ENCODE measurements at regions not wholly inside any gene's neighbourhood (a gene's known extent, or its start where the extent isn't known, plus 50 kb on each side); places are given as distances from the start of the nearest gene placed in this dataset.

- peak; percentile 21 for DNase-seq
Measured at GRCh38 chr6:148177589-148178233, 164.9 kb upstream of the SASH1 start.

GRCh38 chr6:148179786-148180185 is 162.9 kb upstream of the SASH1 start:
- no peak for DNase-seq

- DNase-seq = no peak
Measured at GRCh38 chr6:148182378-148182777, 160.3 kb upstream of the SASH1 start.

GRCh38 chr6:148183776-148184175 is 158.9 kb upstream of the SASH1 start:
- DNase-seq = no peak

GRCh38 chr6:148186916-148187315 is 155.7 kb upstream of the SASH1 start:
- no peak for DNase-seq

GRCh38 chr6:148192310-148192709 is 150.3 kb upstream of the SASH1 start:
- no peak for DNase-seq

- DNase-seq = no peak
Measured at GRCh38 chr6:148193063-148193680, 149.5 kb upstream of the SASH1 start.

- DNase-seq = no peak
Measured at GRCh38 chr6:148195511-148195910, 147.1 kb upstream of the SASH1 start.

GRCh38 chr6:148199584-148199983 is 143.1 kb upstream of the SASH1 start:
- no peak for DNase-seq

- no peak for DNase-seq
Measured at GRCh38 chr6:148200293-148200692, 142.3 kb upstream of the SASH1 start.

GRCh38 chr6:148200781-148201180 is 141.9 kb upstream of the SASH1 start:
- no peak for DNase-seq

- no peak for DNase-seq
Measured at GRCh38 chr6:148203281-148203925, 139.2 kb upstream of the SASH1 start.

GRCh38 chr6:148203970-148204369 is 138.7 kb upstream of the SASH1 start:
- peak; percentile 46 for DNase-seq

GRCh38 chr6:148208298-148208697 is 134.3 kb upstream of the SASH1 start:
- DNase-seq = no peak

GRCh38 chr6:148211777-148212324 is 130.8 kb upstream of the SASH1 start:
- no peak for DNase-seq

- no peak for DNase-seq
Measured at GRCh38 chr6:148212366-148212765, 130.3 kb upstream of the SASH1 start.

GRCh38 chr6:148213366-148213765 is 129.3 kb upstream of the SASH1 start:
- DNase-seq = no peak

- no peak for DNase-seq
Measured at GRCh38 chr6:148214667-148215066, 128.0 kb upstream of the SASH1 start.

GRCh38 chr6:148217051-148217450 is 125.6 kb upstream of the SASH1 start:
- DNase-seq = no peak

- no peak for DNase-seq
Measured at GRCh38 chr6:148217921-148218320, 124.7 kb upstream of the SASH1 start.

- DNase-seq = no peak
Measured at GRCh38 chr6:148218542-148219258, 123.9 kb upstream of the SASH1 start.

- DNase-seq = no peak
Measured at GRCh38 chr6:148221196-148221979, 121.2 kb upstream of the SASH1 start.

GRCh38 chr6:148222376-148222775 is 120.3 kb upstream of the SASH1 start:
- DNase-seq = no peak
